22Rv1 (cell line): ENCODE measurements at regions not wholly inside any gene's neighbourhood (a gene's known extent, or its start where the extent isn't known, plus 50 kb on each side); places are given as distances from the start of the nearest gene placed in this dataset.

Experiments
- ZFX ChIP-seq: fragments of 450-650 bp; IDR thresholded peaks from 2 replicates; pipeline ENCODE4 v1.6.1; 2017; ENCODE audit warnings: antibody characterized with exemption, borderline replicate concordance
- TF ChIP-seq, protein P1 (sequence below): fragments of 450-650 bp; IDR thresholded peaks from 2 replicates; pipeline ENCODE4 v1.5.1; 2017; ENCODE audit warnings: mild to moderate bottlenecking

DNA sequence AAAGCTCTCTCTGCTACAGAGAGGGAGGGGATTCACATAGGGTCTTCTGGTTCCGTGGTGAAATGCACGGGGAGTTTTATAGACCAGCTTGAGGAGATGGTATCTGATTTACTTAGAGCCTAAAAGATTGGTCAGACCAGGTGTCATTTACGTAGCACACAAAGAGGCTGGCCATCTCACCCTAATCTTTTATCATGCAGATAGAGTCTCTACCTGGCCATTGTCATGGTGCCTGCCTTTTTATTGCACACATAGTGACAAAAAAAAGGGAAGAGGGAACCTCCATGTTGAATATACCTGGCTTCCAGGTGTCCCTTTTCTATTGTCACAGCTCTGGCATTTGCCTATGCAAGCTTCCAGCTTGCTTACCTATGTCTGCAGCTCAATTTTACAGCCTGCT is 1456.1 kb downstream of the GATA3 start:
- TF ChIP-seq, protein P1, sequence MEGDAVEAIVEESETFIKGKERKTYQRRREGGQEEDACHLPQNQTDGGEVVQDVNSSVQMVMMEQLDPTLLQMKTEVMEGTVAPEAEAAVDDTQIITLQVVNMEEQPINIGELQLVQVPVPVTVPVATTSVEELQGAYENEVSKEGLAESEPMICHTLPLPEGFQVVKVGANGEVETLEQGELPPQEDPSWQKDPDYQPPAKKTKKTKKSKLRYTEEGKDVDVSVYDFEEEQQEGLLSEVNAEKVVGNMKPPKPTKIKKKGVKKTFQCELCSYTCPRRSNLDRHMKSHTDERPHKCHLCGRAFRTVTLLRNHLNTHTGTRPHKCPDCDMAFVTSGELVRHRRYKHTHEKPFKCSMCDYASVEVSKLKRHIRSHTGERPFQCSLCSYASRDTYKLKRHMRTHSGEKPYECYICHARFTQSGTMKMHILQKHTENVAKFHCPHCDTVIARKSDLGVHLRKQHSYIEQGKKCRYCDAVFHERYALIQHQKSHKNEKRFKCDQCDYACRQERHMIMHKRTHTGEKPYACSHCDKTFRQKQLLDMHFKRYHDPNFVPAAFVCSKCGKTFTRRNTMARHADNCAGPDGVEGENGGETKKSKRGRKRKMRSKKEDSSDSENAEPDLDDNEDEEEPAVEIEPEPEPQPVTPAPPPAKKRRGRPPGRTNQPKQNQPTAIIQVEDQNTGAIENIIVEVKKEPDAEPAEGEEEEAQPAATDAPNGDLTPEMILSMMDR, result no peak
- no peak for TF ChIP-seq ZFX
